SK-N-SH (cell line): ENCODE measurements at regions not wholly inside any gene's neighbourhood (a gene's known extent, or its start where the extent isn't known, plus 50 kb on each side); places are given as distances from the start of the nearest gene placed in this dataset.

Experiments
- CTCF ChIA-PET: fragments of 300-600, 350-600 bp; formaldehyde crosslinking; extraction: SDS; loops from one replicate; lab custom pipeline; 2021; lab: Yijun Ruan, JAX
- POLR2A ChIA-PET: fragments of 350-600 bp; sonication (Branson Sonifier 250); formaldehyde crosslinking; extraction: SDS; loops from one replicate; lab custom pipeline; 2020; ENCODE audit warnings: antibody characterized with exemption, inconsistent platforms; lab: Yijun Ruan, JAX
- DNase-seq: peaks from one replicate; pipeline ENCODE4 v3.0.0; 2012
- H2AFZ ChIP-seq: fragments of 200-600 bp; sonication (generic); 2 replicates; pipeline ENCODE4 v1.8.1; 2016; ENCODE audit warnings: antibody characterized with exemption, mild to moderate bottlenecking, low read depth
- H3F3A ChIP-seq: fragments of 200-600 bp; sonication (generic); replicated peaks from 2 replicates; pipeline ENCODE3; 2016; ENCODE audit warnings: antibody characterized with exemption, mild to moderate bottlenecking; ENCODE audit not compliant: insufficient read depth
- H3K27ac ChIP-seq, 2 experiments: fragments of 200-500 bp in 1 of 2; fragments of 200-600 bp in 1 of 2; sonication (Bioruptor generic) in 1 of 2; sonication (generic), shearing (Covaris generic) in 1 of 2; 2 replicates each; pipeline versions ENCODE4 v1.5.1 to v1.6.1; 2014 to 2016; ENCODE audit warnings: low read depth in 2 of 2, inconsistent platforms in 1 of 2, low read length in 1 of 2, mild to moderate bottlenecking in 1 of 2, mixed read lengths in 1 of 2
- H3K27me3 ChIP-seq: fragments of 200-600 bp; sonication (generic), shearing (Covaris generic); 2 replicates; pipeline ENCODE4 v1.6.1; 2016; ENCODE audit warnings: mixed run types; ENCODE audit not compliant: insufficient read depth
- H3K36me3 ChIP-seq, 2 experiments: fragments of 200-500 bp in 1 of 2; fragments of 200-600 bp in 1 of 2; sonication (Bioruptor generic) in 1 of 2; sonication (generic) in 1 of 2; replicated peaks in 1 of 2; 2 replicates each; pipeline versions ENCODE3 to v1.5.1; 2014 to 2016; ENCODE audit warnings: low read length in 1 of 2, mild to moderate bottlenecking in 1 of 2; ENCODE audit not compliant: insufficient read depth in 2 of 2, control insufficient read depth in 1 of 2
- H3K4me1 ChIP-seq, 2 experiments: fragments of 200-500 bp in 1 of 2; fragments of 200-600 bp in 1 of 2; sonication (Bioruptor generic) in 1 of 2; sonication (generic), shearing (Covaris generic) in 1 of 2; 2 replicates each; pipeline versions ENCODE4 v1.5.1 to v1.6.1; 2014 to 2016; ENCODE audit warnings: low read depth in 1 of 2, low read length in 1 of 2, mixed run types in 1 of 2; ENCODE audit not compliant: insufficient read depth in 2 of 2, control insufficient read depth in 1 of 2
- H3K4me2 ChIP-seq: fragments of 200-600 bp; sonication (generic), shearing (Covaris generic); 2 replicates; pipeline ENCODE4 v1.6.1; 2017; ENCODE audit warnings: mixed run types
- H3K4me3 ChIP-seq, 2 experiments: fragments of 200-500 bp in 1 of 2; fragments of 200-600 bp in 1 of 2; sonication (Bioruptor generic) in 1 of 2; sonication (generic), shearing (Covaris generic) in 1 of 2; 2 replicates each; pipeline versions ENCODE4 v1.5.1 to v1.8.1; 2014 to 2016; ENCODE audit warnings: low read depth in 2 of 2, inconsistent platforms in 1 of 2, low read length in 1 of 2, mild to moderate bottlenecking in 1 of 2, mixed read lengths in 1 of 2, moderate library complexity in 1 of 2
- H3K79me2 ChIP-seq: fragments of 200-600 bp; sonication (generic); 2 replicates; pipeline ENCODE4 v1.8.1; 2017; ENCODE audit warnings: mild to moderate bottlenecking; ENCODE audit not compliant: insufficient read depth
- H3K9ac ChIP-seq: fragments of 200-600 bp; sonication (generic); 2 replicates; pipeline ENCODE4 v1.6.1; 2017; ENCODE audit warnings: mixed run types
- H3K9me2 ChIP-seq: fragments of 200-600 bp; sonication (generic); 2 replicates; pipeline ENCODE4 v1.6.1; 2017; ENCODE audit warnings: mixed run types
- H3K9me3 ChIP-seq: fragments of 200-600 bp; sonication (generic); 2 replicates; pipeline ENCODE4 v1.6.1; 2017; ENCODE audit warnings: mixed run types, mild to moderate bottlenecking, moderate library complexity
- H4K20me1 ChIP-seq: fragments of 200-600 bp; sonication (generic); 2 replicates; pipeline ENCODE4 v1.6.1; 2017; ENCODE audit warnings: mild to moderate bottlenecking, mixed run types; ENCODE audit not compliant: insufficient read depth
- EZH2phosphoT487 ChIP-seq: fragments of 200-600 bp; sonication (generic); IDR thresholded peaks from 2 replicates; pipeline ENCODE4 v1.6.1; 2017; ENCODE audit warnings: low read depth, mixed run types, mild to moderate bottlenecking, antibody characterized with exemption, moderate library complexity, borderline replicate concordance
- FOSL2 ChIP-seq: IDR thresholded peaks from 2 replicates; pipeline ENCODE4 v1.4.0; 2012; ENCODE audit warnings: low read depth, mild to moderate bottlenecking, moderate library complexity, borderline replicate concordance
- GABPA ChIP-seq: IDR thresholded peaks from 2 replicates; pipeline ENCODE4 v1.4.0; 2012; ENCODE audit warnings: low read depth, mild to moderate bottlenecking
- GATA2 ChIP-seq: sonication (generic); formaldehyde crosslinking; IDR thresholded peaks from 2 replicates; pipeline ENCODE4 v1.5.0; 2020; ENCODE audit warnings: mild to moderate bottlenecking, missing genetic modification reagents
- IRF3 ChIP-seq: fragments of 150-350 bp; IDR thresholded peaks from 2 replicates; pipeline ENCODE4 v1.6.1; 2016; ENCODE audit warnings: mild to moderate bottlenecking, low read depth, low read length
- JUND ChIP-seq: IDR thresholded peaks from 2 replicates; pipeline ENCODE4 v1.4.0; 2012
- MAX ChIP-seq: IDR thresholded peaks from 2 replicates; pipeline ENCODE4 v1.4.0; 2012; ENCODE audit warnings: low read depth
- PBX3 ChIP-seq: IDR thresholded peaks from 2 replicates; pipeline ENCODE4; 2012
- POLR2AphosphoS5 ChIP-seq: IDR thresholded peaks from 2 replicates; pipeline ENCODE4 v1.6.1; 2012; ENCODE audit warnings: low read depth, low read length
- RCOR1 ChIP-seq: fragments of 150-350 bp; IDR thresholded peaks from 2 replicates; pipeline ENCODE4 v1.6.1; 2017; ENCODE audit warnings: antibody characterized with exemption, low read length
- SIN3A ChIP-seq: IDR thresholded peaks from 2 replicates; pipeline ENCODE4 v1.6.1; 2012; ENCODE audit warnings: low read depth, mild to moderate bottlenecking, low read length, moderate library complexity, borderline replicate concordance
- TAF1 ChIP-seq: IDR thresholded peaks from 2 replicates; pipeline ENCODE4 v1.6.1; 2012; ENCODE audit warnings: low read depth, mild to moderate bottlenecking, low read length, moderate library complexity, borderline replicate concordance
- TCF12 ChIP-seq: IDR thresholded peaks from 2 replicates; pipeline ENCODE4 v1.4.0; 2012
- TEAD4 ChIP-seq: IDR thresholded peaks from 2 replicates; pipeline ENCODE4 v1.4.0; 2012; ENCODE audit warnings: mild to moderate bottlenecking, borderline replicate concordance; ENCODE audit not compliant: insufficient read depth
- WGBS: methylation state at CpG from one replicate; pipeline ENCODE4 v1.1.6; 2017; ENCODE audit warnings: low lambda C conversion rate; 5-methylcytosine and 5-hydroxymethylcytosine counted together

- no peaks in the 10 kb centered on the region for H3F3A ChIP-seq
- no peaks in the 10 kb centered on the region for H3K9me2 ChIP-seq
- no peak overlapping the region for H2AFZ ChIP-seq
- H3K36me3 ChIP-seq: no peaks in the 10 kb centered on the region
- no peak overlapping the region for H3K4me3 ChIP-seq
- no peak for TF ChIP-seq JUND
- no peak for TF ChIP-seq IRF3
- TF ChIP-seq GABPA: no peak
- no peak for TF ChIP-seq PBX3
- no peak for TF ChIP-seq TCF12
- no peak for TF ChIP-seq POLR2AphosphoS5
- ChIA-PET CTCF (interaction anchor here (0.6 kb wide), 1 partner anchor 33 kb away, joined by 3 read pairs; no protein-coding TSS in a partner anchor), POLR2A (no interaction called here)
- H4K20me1 ChIP-seq: no peaks in the 10 kb centered on the region
- H3K4me1 ChIP-seq: no peaks in the 10 kb centered on the region; a peak in 1 of 4 replicates
- no peaks in the 10 kb centered on the region for H3K79me2 ChIP-seq
- H3K4me2 ChIP-seq: no peak overlapping the region
- no peak overlapping the region for H3K9ac ChIP-seq
- H3K9me3 ChIP-seq: no peaks in the 10 kb centered on the region
- H3K27ac ChIP-seq: no peak overlapping the region
- no peak for DNase-seq
- 6% methylated on average over 1 of the region's 1 CpG for WGBS
- no peaks in the 10 kb centered on the region for H3K27me3 ChIP-seq
Observed at GRCh38 chr5:116663081-116663480, 88.5 kb upstream of the SEMA6A start.

- Histone ChIP-seq H3K27me3 (no peaks in the 10 kb centered on the region), H3F3A (no peaks in the 10 kb centered on the region), H3K9me3 (no peaks in the 10 kb centered on the region), H3K27ac (no peak overlapping the region), H3K4me1 (no peaks in the 10 kb centered on the region; a peak in 1 of 4 replicates), H3K36me3 (no peaks in the 10 kb centered on the region), H3K4me2 (no peak overlapping the region), H3K9me2 (no peaks in the 10 kb centered on the region), H3K9ac (no peak overlapping the region), H3K79me2 (no peaks in the 10 kb centered on the region), H2AFZ (no peak overlapping the region), H3K4me3 (no peak overlapping the region), H4K20me1 (no peaks in the 10 kb centered on the region)
- no peak for DNase-seq
- ChIA-PET CTCF (interaction anchor here (0.9 to 1.0 kb wide), 2 partner anchors 9 to 76 kb away, joined by 3 read pairs; no protein-coding TSS in a partner anchor), POLR2A (no interaction called here)
- TF ChIP-seq EZH2phosphoT487 (no peak), GATA2 (CRISPR knock-in tag) (no peak)
- 18% methylated on average over 3 of the region's 4 CpGs for WGBS
Observed at GRCh38 chr5:116661419-116661818, 86.8 kb upstream of the SEMA6A start.

- H3K79me2 ChIP-seq: no peaks in the 10 kb centered on the region
- ChIA-PET POLR2A (no interaction called here), CTCF (interaction anchor here (0.5 to 1.0 kb wide), 3 partner anchors 8 to 77 kb away, joined by 3 read pairs; no protein-coding TSS in a partner anchor)
- no peak overlapping the region for H3K27ac ChIP-seq
- H2AFZ ChIP-seq: no peak overlapping the region
- no peaks in the 10 kb centered on the region for H4K20me1 ChIP-seq
- no peaks in the 10 kb centered on the region for H3K36me3 ChIP-seq
- no peaks in the 10 kb centered on the region for H3F3A ChIP-seq
- no peak overlapping the region for H3K4me2 ChIP-seq
- H3K4me3 ChIP-seq: no peak overlapping the region
- H3K9me3 ChIP-seq: no peaks in the 10 kb centered on the region
- H3K9ac ChIP-seq: no peak overlapping the region
- DNase-seq: no peak
- no peaks in the 10 kb centered on the region for H3K27me3 ChIP-seq
- peaks cover 0 to under 1% of the 10 kb centered on the region in 2 experiments; a peak in 1 of 4 replicates for H3K4me1 ChIP-seq
- 17% methylated on average over 5 of the region's 5 CpGs for WGBS
- H3K9me2 ChIP-seq: no peaks in the 10 kb centered on the region
- TF ChIP-seq FOSL2 (no peak), RCOR1 (no peak), MAX (no peak), TEAD4 (no peak), EZH2phosphoT487 (no peak), SIN3A (no peak), TAF1 (no peak)
Observed at GRCh38 chr5:116660929-116661328, 86.3 kb upstream of the SEMA6A start.
